SJCRH30 (cell line): ENCODE measurements at regions not wholly inside any gene's neighbourhood (a gene's known extent, or its start where the extent isn't known, plus 50 kb on each side); places are given as distances from the start of the nearest gene placed in this dataset.

Experiments used
- DNase-seq, 2 experiments: peaks; one replicate each; pipeline ENCODE4 v3.0.0-alpha.2; 2015 to 2020
- H3K27ac ChIP-seq: fragments of 250-450 bp; sonication (Bioruptor Pico); 2 replicates; pipeline ENCODE4 v1.5.1; 2020; ENCODE audit warnings: mild to moderate bottlenecking, moderate library complexity
- H3K27me3 ChIP-seq: fragments of 250-450 bp; sonication (Bioruptor Pico); 2 replicates; pipeline ENCODE4 v1.5.1; 2020; ENCODE audit warnings: mild to moderate bottlenecking, moderate library complexity
- H3K36me3 ChIP-seq: fragments of 250-450 bp; sonication (Bioruptor Pico); 2 replicates; pipeline ENCODE4 v1.5.1; 2020; ENCODE audit warnings: mild to moderate bottlenecking, moderate library complexity
- H3K4me1 ChIP-seq: fragments of 250-450 bp; sonication (Bioruptor Pico); 2 replicates; pipeline ENCODE4 v1.5.1; 2020; ENCODE audit warnings: mild to moderate bottlenecking, moderate library complexity
- H3K4me3 ChIP-seq: fragments of 250-450 bp; sonication (Bioruptor Pico); 2 replicates; pipeline ENCODE4 v1.5.1; 2020; ENCODE audit warnings: mild to moderate bottlenecking, moderate library complexity
- H3K9me3 ChIP-seq: fragments of 250-450 bp; sonication (Bioruptor Pico); replicated peaks from 2 replicates; pipeline ENCODE4 v1.5.1; 2020; ENCODE audit warnings: mild to moderate bottlenecking, moderate library complexity

GRCh38 chr22:48748860-48749554, 1078.7 kb downstream of the BRD1 start:
- Histone ChIP-seq H3K36me3 (no peaks in the 10 kb centered on the region), H3K27ac (no peak overlapping the region), H3K4me1 (no peaks in the 10 kb centered on the region), H3K4me3 (no peak overlapping the region), H3K27me3 (no peaks in the 10 kb centered on the region; the same call in 1 of the 2 replicates), H3K9me3 (no peaks in the 10 kb centered on the region)
- DNase-seq, result no peak

GRCh38 chr22:48748113-48748859, 1079.4 kb downstream of the BRD1 start:
- Histone ChIP-seq H3K4me1 (no peaks in the 10 kb centered on the region), H3K36me3 (no peaks in the 10 kb centered on the region), H3K27me3 (no peaks in the 10 kb centered on the region; the same call in 1 of the 2 replicates), H3K4me3 (no peak overlapping the region), H3K9me3 (no peaks in the 10 kb centered on the region), H3K27ac (no peak overlapping the region)
- DNase-seq, result no peak

- Histone ChIP-seq H3K9me3 (no peaks in the 10 kb centered on the region), H3K4me3 (no peak overlapping the region), H3K27ac (no peak overlapping the region), H3K4me1 (no peaks in the 10 kb centered on the region), H3K27me3 (no peaks in the 10 kb centered on the region; the same call in 1 of the 2 replicates), H3K36me3 (no peaks in the 10 kb centered on the region)
- no peak for DNase-seq
Measured at GRCh38 chr22:48746789-48747425, 1080.8 kb downstream of the BRD1 start.

GRCh38 chr22:48745842-48746788, 1081.6 kb downstream of the BRD1 start:
- Histone ChIP-seq H3K27ac (no peak overlapping the region), H3K27me3 (no peaks in the 10 kb centered on the region; the same call in 1 of the 2 replicates), H3K9me3 (no peaks in the 10 kb centered on the region), H3K4me1 (no peaks in the 10 kb centered on the region), H3K4me3 (no peak overlapping the region), H3K36me3 (no peaks in the 10 kb centered on the region)
- no peak for DNase-seq

- Histone ChIP-seq H3K27ac (no peak overlapping the region), H3K4me3 (no peak overlapping the region), H3K27me3 (no peaks in the 10 kb centered on the region; the same call in 1 of the 2 replicates), H3K36me3 (no peaks in the 10 kb centered on the region), H3K4me1 (no peaks in the 10 kb centered on the region), H3K9me3 (no peaks in the 10 kb centered on the region)
- no peak for DNase-seq
Measured at GRCh38 chr22:48744967-48745841, 1082.5 kb downstream of the BRD1 start.

- H3K27me3 ChIP-seq, result no peaks in the 10 kb centered on the region; the same call in 1 of the 2 replicates
- H3K4me3 ChIP-seq, result no peak overlapping the region
- no peaks in the 10 kb centered on the region for H3K36me3 ChIP-seq
- DNase-seq, result no peak
- no peaks in the 10 kb centered on the region for H3K9me3 ChIP-seq
- H3K27ac ChIP-seq, result no peak overlapping the region
- H3K4me1 ChIP-seq, result no peaks in the 10 kb centered on the region
Measured at GRCh38 chr22:48744283-48744641, 1083.4 kb downstream of the BRD1 start.

GRCh38 chr22:48743601-48744282, 1083.9 kb downstream of the BRD1 start:
- H3K27me3 ChIP-seq, result no peaks in the 10 kb centered on the region; the same call in 1 of the 2 replicates
- no peak for DNase-seq
- no peaks in the 10 kb centered on the region for H3K36me3 ChIP-seq
- no peaks in the 10 kb centered on the region for H3K9me3 ChIP-seq
- H3K4me3 ChIP-seq, result no peak overlapping the region
- no peak overlapping the region for H3K27ac ChIP-seq
- H3K4me1 ChIP-seq, result no peaks in the 10 kb centered on the region

- Histone ChIP-seq H3K9me3 (no peaks in the 10 kb centered on the region), H3K36me3 (no peaks in the 10 kb centered on the region), H3K27me3 (no peaks in the 10 kb centered on the region; the same call in 1 of the 2 replicates), H3K4me1 (no peaks in the 10 kb centered on the region), H3K4me3 (no peak overlapping the region), H3K27ac (no peak overlapping the region)
- no peak for DNase-seq
Measured at GRCh38 chr22:48742556-48743343, 1084.9 kb downstream of the BRD1 start.

GRCh38 chr22:48742191-48742555, 1085.5 kb downstream of the BRD1 start:
- Histone ChIP-seq H3K9me3 (no peaks in the 10 kb centered on the region), H3K4me1 (no peaks in the 10 kb centered on the region), H3K36me3 (no peaks in the 10 kb centered on the region), H3K4me3 (no peak overlapping the region), H3K27me3 (no peaks in the 10 kb centered on the region; the same call in 1 of the 2 replicates), H3K27ac (no peak overlapping the region)
- DNase-seq, result no peak

- no peaks in the 10 kb centered on the region for H3K9me3 ChIP-seq
- DNase-seq, result no peak
- H3K4me1 ChIP-seq, result no peaks in the 10 kb centered on the region
- no peak overlapping the region for H3K4me3 ChIP-seq
- H3K36me3 ChIP-seq, result no peaks in the 10 kb centered on the region
- H3K27me3 ChIP-seq, result no peaks in the 10 kb centered on the region; the same call in 1 of the 2 replicates
- H3K27ac ChIP-seq, result no peak overlapping the region
Measured at GRCh38 chr22:48741540-48741939, 1086.1 kb downstream of the BRD1 start.

- Histone ChIP-seq H3K27ac (no peak overlapping the region), H3K4me3 (no peak overlapping the region), H3K4me1 (no peaks in the 10 kb centered on the region), H3K27me3 (no peaks in the 10 kb centered on the region; the same call in 1 of the 2 replicates), H3K36me3 (no peaks in the 10 kb centered on the region), H3K9me3 (no peaks in the 10 kb centered on the region)
- no peak for DNase-seq
Measured at GRCh38 chr22:48740731-48741405, 1086.8 kb downstream of the BRD1 start.

- H3K36me3 ChIP-seq, result no peaks in the 10 kb centered on the region
- H3K9me3 ChIP-seq, result no peaks in the 10 kb centered on the region
Measured at GRCh38 chr22:48740086-48740730, 1087.5 kb downstream of the BRD1 start.

More at GRCh38 chr22:48740086-48740730, 1087.5 kb downstream of the BRD1 start:
- Histone ChIP-seq H3K27ac (no peak overlapping the region), H3K27me3 (no peaks in the 10 kb centered on the region; the same call in 1 of the 2 replicates), H3K4me3 (no peak overlapping the region), H3K4me1 (no peaks in the 10 kb centered on the region)
- no peak for DNase-seq
